Left ventricle myocardium inferior (tissue), 1 donor: ENCODE measurements at regions not wholly inside any gene's neighbourhood (a gene's known extent, or its start where the extent isn't known, plus 50 kb on each side); places are given as distances from the start of the nearest gene placed in this dataset.
"Not testable (repeated sequence)": the region's sequence is repeated elsewhere in the genome, so short reads cannot be mapped to it uniquely, and the experiment has no call there.

Experiments used
- DNase-seq: peaks from one replicate; pipeline ENCODE4 v3.0.0-alpha.2; 2020
- H3K27ac ChIP-seq: fragments of 200-600 bp; replicated peaks from 2 replicates; pipeline ENCODE4 v1.8.0; 2021
- H3K27me3 ChIP-seq: fragments of 200-600 bp; 2 replicates; pipeline ENCODE4 v1.8.0; 2021; ENCODE audit warnings: low read depth
- H3K36me3 ChIP-seq: fragments of 200-600 bp; 2 replicates; pipeline ENCODE4 v1.8.0; 2021
- H3K4me1 ChIP-seq: fragments of 200-600 bp; 2 replicates; pipeline ENCODE4 v1.8.0; 2021
- H3K4me3 ChIP-seq: fragments of 200-600 bp; 2 replicates; pipeline ENCODE4 v1.8.0; 2021; ENCODE audit warnings: mild to moderate bottlenecking, moderate library complexity
- H3K9me3 ChIP-seq: fragments of 200-600 bp; replicated peaks from 2 replicates; pipeline ENCODE4 v1.8.0; 2021
- CTCF ChIP-seq: fragments of 200-600 bp; IDR thresholded peaks from 2 replicates; pipeline ENCODE4 v1.8.0; 2021; ENCODE audit warnings: antibody characterized with exemption, mild to moderate bottlenecking, borderline replicate concordance
- intact Hi-C: fragments of 100-400 bp; cut with micrococcal nuclease; formaldehyde crosslinking; loops from one replicate; pipeline ENCODE4 v1.11.0; 2022
- donor health status: DM: no; HTN: yes; CAD: no; lungs with severe emphysema.

GRCh38 chr18:56492136-56492535 lies 146.3 kb downstream of the TXNL1 start:
- Histone ChIP-seq H3K4me1 (no peaks in the 10 kb centered on the region), H3K27ac (no peak overlapping the region), H3K27me3 (no peaks in the 10 kb centered on the region), H3K4me3 (no peak overlapping the region), H3K9me3 (peaks cover 14% of the 10 kb centered on the region), H3K36me3 (no peaks in the 10 kb centered on the region)
- no peak for TF ChIP-seq CTCF
- intact Hi-C loops = no loop called here
- DNase-seq = no peak

DNA sequence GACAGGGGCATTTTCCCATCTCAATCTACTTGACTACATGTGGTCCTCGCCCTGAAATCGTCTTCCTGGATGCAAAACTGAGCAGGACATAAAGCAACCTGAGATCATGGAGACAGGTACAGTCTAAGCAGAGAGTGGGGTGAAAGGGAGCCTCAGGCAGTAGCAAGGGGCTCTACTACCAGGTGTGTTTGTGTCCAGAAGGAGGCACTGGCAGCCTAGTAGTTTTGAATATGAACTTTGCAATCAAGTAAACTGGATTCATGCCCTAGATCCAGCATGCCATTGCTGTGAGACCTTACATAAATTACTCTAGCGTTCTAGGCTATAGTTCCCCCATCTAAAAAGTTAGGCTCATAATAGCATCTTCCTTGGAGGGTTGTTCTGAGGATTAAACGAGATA lies 147.4 kb downstream of the TXNL1 start:
- no peak overlapping the region for H3K27ac ChIP-seq
- no peak overlapping the region for H3K4me3 ChIP-seq
- no peaks in the 10 kb centered on the region for H3K4me1 ChIP-seq
- peaks cover 5% of the 10 kb centered on the region for H3K9me3 ChIP-seq
- DNase-seq = no peak
- TF ChIP-seq CTCF = no peak
- no peaks in the 10 kb centered on the region for H3K27me3 ChIP-seq
- no peaks in the 10 kb centered on the region for H3K36me3 ChIP-seq
- intact Hi-C loops = no loop called here

GRCh38 chr18:56489893-56490292 lies 148.5 kb downstream of the TXNL1 start:
- intact Hi-C loops = no loop called here
- Histone ChIP-seq H3K9me3 (no peaks in the 10 kb centered on the region), H3K27me3 (no peaks in the 10 kb centered on the region), H3K27ac (no peak overlapping the region), H3K4me3 (no peak overlapping the region), H3K36me3 (no peaks in the 10 kb centered on the region), H3K4me1 (no peaks in the 10 kb centered on the region)
- TF ChIP-seq CTCF = no peak
- DNase-seq = no peak

DNA sequence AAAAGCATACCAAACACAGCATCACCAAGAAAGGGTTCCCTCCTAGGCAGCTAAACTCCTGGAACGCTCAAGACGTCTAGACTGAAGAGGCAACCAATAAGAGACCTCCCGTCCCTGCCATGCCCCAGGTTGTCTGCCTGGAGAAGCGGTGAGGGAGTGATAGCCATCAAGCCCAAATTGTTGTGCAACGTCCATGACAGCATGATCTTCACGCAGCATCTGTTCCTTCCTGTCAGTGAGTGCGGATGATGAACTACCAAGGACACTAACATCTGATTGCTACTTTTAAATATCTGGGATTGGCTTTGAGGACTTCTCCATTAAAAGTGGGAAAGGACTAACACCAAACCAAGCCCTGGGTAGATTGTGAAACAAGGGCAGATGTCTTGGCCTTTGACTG lies 149.7 kb downstream of the TXNL1 start:
- Histone ChIP-seq H3K9me3 (no peaks in the 10 kb centered on the region), H3K4me3 (no peak overlapping the region), H3K27ac (no peak overlapping the region), H3K4me1 (no peaks in the 10 kb centered on the region), H3K27me3 (no peaks in the 10 kb centered on the region), H3K36me3 (no peaks in the 10 kb centered on the region)
- DNase-seq = no peak
- intact Hi-C loops = no loop called here
- no peak for TF ChIP-seq CTCF

- Histone ChIP-seq H3K4me1 (no peaks in the 10 kb centered on the region), H3K4me3 (no peak overlapping the region), H3K27me3 (no peaks in the 10 kb centered on the region), H3K27ac (no peak overlapping the region), H3K9me3 (no peaks in the 10 kb centered on the region), H3K36me3 (no peaks in the 10 kb centered on the region)
- TF ChIP-seq CTCF = no peak
- intact Hi-C loops = no loop called here
- no peak for DNase-seq
Observed at GRCh38 chr18:56487801-56488200, 150.6 kb downstream of the TXNL1 start.

- Histone ChIP-seq H3K4me3 (no peak overlapping the region), H3K36me3 (no peaks in the 10 kb centered on the region), H3K9me3 (no peaks in the 10 kb centered on the region), H3K27ac (no peak overlapping the region), H3K4me1 (no peaks in the 10 kb centered on the region), H3K27me3 (no peaks in the 10 kb centered on the region)
- no peak for DNase-seq
- TF ChIP-seq CTCF = no peak
- intact Hi-C loops = no loop called here
Observed at GRCh38 chr18:56483386-56483785, 155.0 kb downstream of the TXNL1 start.

DNA sequence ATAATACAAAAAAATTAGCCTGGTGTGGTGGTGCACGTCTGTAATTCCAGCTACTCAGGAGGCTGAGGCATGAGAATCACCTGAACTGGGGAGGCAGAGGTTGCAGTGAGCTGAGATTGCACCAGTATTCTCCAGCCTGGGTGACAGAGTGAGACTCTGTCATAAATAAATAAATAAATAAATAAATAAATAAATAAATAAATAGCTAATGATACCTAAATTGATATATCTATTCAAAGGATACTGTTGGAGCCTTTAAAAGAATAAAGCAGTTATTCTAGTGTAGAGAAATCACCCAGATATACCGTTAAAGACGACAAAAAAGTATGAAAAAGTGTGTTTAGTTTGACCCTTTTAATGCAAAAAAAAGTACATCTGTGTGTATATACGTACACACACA lies 155.6 kb downstream of the TXNL1 start:
- H3K27ac ChIP-seq, DNase-seq, H3K4me1 ChIP-seq, H3K36me3 ChIP-seq, H3K9me3 ChIP-seq, H3K4me3 ChIP-seq, intact Hi-C loops, H3K27me3 ChIP-seq: not testable (repeated sequence)
